HG02642 (cell line): ENCODE measurements at regions not wholly inside any gene's neighbourhood (a gene's known extent, or its start where the extent isn't known, plus 50 kb on each side); places are given as distances from the start of the nearest gene placed in this dataset.
"Not testable (repeated sequence)": the region's sequence is repeated elsewhere in the genome, so short reads cannot be mapped to it uniquely, and the experiment has no call there.

Source experiments
- ATAC-seq: cut with Tn5 transposase; IDR thresholded peaks from one replicate; pipeline ENCODE4 v1.9.1; 2021; ENCODE audit warnings: mild to moderate bottlenecking; ENCODE audit not compliant: unreplicated experiment, poor library complexity

GRCh38 chr3:106413683-106414082 lies 544.9 kb upstream of the CBLB start:
- no peak for ATAC-seq

- no peak for ATAC-seq
Measured at GRCh38 chr3:106420628-106421027, 551.8 kb upstream of the CBLB start.

DNA sequence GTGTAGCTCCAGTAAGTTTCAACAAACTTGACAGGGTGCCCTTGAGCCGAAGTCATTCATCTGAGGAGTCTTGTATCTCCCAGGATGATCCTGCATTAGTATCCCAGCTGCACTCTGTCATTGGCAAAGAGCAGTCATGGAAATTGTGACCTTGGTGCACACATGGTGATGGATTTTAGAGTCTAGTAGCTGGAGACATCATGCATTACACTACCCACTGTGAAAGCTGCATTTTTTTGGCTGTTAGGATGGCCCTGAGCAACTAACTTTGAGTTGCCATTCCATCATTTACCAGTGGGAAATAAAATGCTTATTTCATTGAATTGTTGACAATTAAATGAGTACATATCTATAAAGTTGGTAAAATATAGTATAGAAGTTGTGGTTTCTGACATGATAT lies 552.6 kb upstream of the CBLB start:
- ATAC-seq = no peak

- ATAC-seq = no peak
Measured at GRCh38 chr3:106421909-106422308, 553.1 kb upstream of the CBLB start.

DNA sequence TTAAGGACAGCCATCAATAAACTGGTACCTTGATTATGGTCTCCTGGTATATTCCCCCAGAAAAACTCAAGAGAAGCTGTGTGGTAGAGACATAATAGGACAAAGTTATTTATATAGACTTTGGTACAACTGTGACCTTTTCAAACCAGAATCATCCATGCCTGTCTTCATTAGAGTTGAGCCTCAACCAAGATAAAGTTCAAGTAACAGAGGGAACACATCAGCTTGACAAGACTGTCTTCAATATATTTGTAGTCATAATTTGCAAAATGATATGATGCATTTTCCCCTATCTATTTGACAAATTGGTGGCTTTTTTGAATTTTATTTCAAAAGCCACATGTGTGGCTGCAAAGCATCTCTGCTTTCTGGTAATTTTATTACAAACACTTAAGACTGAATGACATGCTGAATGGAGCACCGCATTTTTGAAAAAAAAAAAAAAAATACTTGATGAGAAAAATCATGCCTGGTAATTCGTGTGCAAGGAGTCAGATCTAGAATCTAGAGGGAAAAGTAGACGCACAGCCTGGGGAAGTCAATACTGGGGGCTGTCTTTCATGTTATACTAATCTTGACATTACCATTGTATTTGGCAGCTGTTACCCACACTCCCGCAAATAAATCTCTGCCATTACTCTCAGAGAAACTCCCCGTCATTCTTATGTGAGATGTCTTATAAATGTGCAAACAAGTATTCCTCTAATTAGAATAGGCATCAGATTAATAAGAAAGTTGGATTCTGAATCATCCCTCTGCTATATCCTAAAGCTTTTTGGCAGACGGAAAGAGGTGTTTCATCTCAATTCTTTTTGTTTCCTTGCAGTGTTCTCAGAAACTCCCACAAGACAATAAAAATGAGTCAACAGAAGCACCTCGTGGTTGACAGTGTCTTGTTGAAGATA lies 554.8 kb upstream of the CBLB start:
- ATAC-seq = no peak

GRCh38 chr3:106425026-106425425 lies 556.2 kb upstream of the CBLB start:
- no peak for ATAC-seq

GRCh38 chr3:106425916-106426315 lies 557.1 kb upstream of the CBLB start:
- no peak for ATAC-seq

- ATAC-seq = no peak
Measured at GRCh38 chr3:106428565-106428994, 559.8 kb upstream of the CBLB start.

GRCh38 chr3:106431721-106432120 lies 562.9 kb upstream of the CBLB start:
- no peak for ATAC-seq

- no peak for ATAC-seq
Measured at GRCh38 chr3:106435899-106436453, 567.2 kb upstream of the CBLB start.

GRCh38 chr3:106438887-106439286 lies 570.1 kb upstream of the CBLB start:
- no peak for ATAC-seq

- ATAC-seq = no peak
Measured at GRCh38 chr3:106440672-106441071, 571.9 kb upstream of the CBLB start.

DNA sequence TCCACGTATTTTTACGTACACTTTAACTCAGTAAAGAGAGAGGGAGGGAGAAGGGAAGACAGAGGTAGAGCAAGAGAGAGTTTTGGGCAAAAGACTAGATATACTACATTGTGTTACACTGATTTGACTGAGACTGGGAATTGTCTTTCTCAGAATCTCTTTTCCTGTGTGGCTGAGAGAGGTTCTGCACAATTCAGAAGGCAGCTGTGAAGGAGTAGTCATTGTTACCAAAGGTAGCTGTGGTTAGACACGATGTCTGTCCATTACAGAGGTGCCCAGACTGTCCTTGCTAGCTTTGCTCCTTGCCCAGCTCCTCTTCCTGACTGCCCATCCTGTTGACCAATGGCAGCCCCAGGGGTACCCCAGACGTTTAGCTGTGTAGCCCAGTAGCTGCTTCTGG lies 577.5 kb upstream of the CBLB start:
- ATAC-seq = no peak

- no peak for ATAC-seq
Measured at GRCh38 chr3:106447723-106448301, 579.0 kb upstream of the CBLB start.

GRCh38 chr3:106448372-106448966 lies 579.7 kb upstream of the CBLB start:
- ATAC-seq = not testable (repeated sequence)

DNA sequence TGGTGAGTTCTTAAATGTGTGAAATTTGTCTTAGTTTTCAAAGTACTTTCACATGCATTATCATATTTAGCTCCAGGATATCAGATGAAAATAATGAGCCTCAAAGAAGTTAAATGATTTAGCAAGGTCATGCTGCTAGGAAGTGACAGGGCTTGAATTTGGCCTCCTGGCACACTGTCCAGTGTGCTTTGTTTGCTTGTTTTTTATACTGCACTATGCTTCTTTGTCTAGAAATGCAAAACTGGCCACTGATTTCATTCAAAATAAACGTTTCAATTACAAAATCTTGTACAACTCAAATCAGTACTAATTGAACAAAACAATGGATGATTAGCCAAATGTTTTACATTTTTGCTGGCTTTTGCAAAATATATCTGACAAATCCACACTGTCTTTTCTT lies 583.3 kb upstream of the CBLB start:
- no peak for ATAC-seq

GRCh38 chr3:106454497-106454896 lies 585.7 kb upstream of the CBLB start:
- ATAC-seq = no peak

DNA sequence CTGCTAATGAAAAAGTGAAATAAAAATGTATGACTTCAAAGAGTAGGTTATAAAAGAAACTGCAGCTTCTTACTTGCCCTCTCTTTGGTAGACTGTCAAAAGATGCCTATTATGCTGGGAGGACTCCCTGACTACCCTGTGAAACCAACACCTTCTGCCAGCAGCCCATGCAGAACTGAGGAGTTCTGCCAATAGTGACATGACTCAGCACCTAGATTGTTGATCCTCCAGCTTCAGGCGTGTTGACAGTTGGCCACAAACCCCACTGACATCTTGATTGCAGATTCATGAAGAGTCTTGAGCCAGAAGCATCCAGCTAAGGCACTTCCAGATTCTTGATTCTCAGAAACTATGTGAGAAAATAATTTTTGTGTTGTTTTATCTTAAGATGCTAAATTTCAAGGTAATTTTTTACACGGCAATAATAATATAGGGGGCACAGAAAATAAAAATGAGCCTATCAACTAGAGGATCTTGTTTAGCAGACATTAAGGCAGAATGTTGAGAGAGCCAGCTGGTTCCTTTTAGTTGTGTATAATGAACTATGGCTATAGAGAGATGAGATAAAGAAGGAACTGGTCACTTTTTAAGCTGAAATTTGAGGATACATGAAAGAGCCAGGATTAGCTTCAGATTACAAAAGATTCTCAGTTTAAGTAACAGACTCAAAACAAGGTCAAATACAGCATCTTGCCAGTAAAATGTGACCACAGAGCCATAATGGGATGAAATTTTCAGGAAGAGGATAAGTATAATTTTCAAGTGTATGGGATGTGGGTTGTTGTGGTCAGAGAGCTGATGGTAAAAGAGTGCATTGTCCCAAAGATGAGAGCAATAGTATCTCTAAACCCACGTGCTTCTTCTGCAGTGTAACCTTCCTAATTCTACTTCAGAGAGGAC lies 588.7 kb upstream of the CBLB start:
- peak; percentile 94 for ATAC-seq

GRCh38 chr3:106458952-106459351 lies 590.1 kb upstream of the CBLB start:
- ATAC-seq = no peak

- ATAC-seq = no peak
Measured at GRCh38 chr3:106466881-106467280, 598.1 kb upstream of the CBLB start.
